Heart right ventricle (tissue), 16 donors: ENCODE measurements at regions not wholly inside any gene's neighbourhood (a gene's known extent, or its start where the extent isn't known, plus 50 kb on each side); places are given as distances from the start of the nearest gene placed in this dataset.
A peak's percentile ranks its signal among the peaks of the same experiment; 100 is the strongest.

Source experiments
- ATAC-seq, 8 donors: fragments of 200-7000 bp; cut with Tn5 transposase; one replicate each; pipeline ENCODE4 v1.9.1; 2020; ENCODE audit warnings: mild to moderate bottlenecking in 8 of 8, moderate library complexity in 8 of 8, moderate number of reproducible peaks in 1 of 8
- DNase-seq, 2 donors: peaks; one replicate each; pipeline ENCODE4 v3.0.0-alpha.2; 2020
- H3K27ac ChIP-seq, 10 donors: fragments of 200-600 bp; sonication (generic) in 2 of 10; one replicate each; pipeline versions ENCODE4 v1.5.0 to v1.8.0; 2020 to 2022; ENCODE audit warnings: mild to moderate bottlenecking in 3 of 10
- H3K27me3 ChIP-seq, 7 donors: fragments of 200-600 bp; one replicate each; pipeline ENCODE4 v1.8.0; 2021 to 2022; ENCODE audit warnings: mild to moderate bottlenecking in 2 of 7
- H3K36me3 ChIP-seq, 9 donors: fragments of 200-600 bp; sonication (generic) in 1 of 9; one replicate each; pipeline versions ENCODE4 v1.5.0 to v1.8.0; 2020 to 2022; ENCODE audit warnings: mild to moderate bottlenecking in 2 of 9
- H3K4me1 ChIP-seq, 9 donors: fragments of 200-600 bp; sonication (generic) in 1 of 9; one replicate each; pipeline versions ENCODE4 v1.5.0 to v1.8.0; 2020 to 2022; ENCODE audit warnings: mild to moderate bottlenecking in 4 of 9
- H3K4me3 ChIP-seq, 10 donors: fragments of 200-600 bp; sonication (generic) in 2 of 10; one replicate each; pipeline versions ENCODE4 v1.5.0 to v1.8.0; 2020 to 2022; ENCODE audit warnings: mild to moderate bottlenecking in 7 of 10, moderate library complexity in 2 of 10
- H3K9me3 ChIP-seq, 11 donors: fragments of 200-600 bp in 10 of 11; sonication (generic) in 2 of 11; one replicate each; pipeline versions ENCODE4 v1.5.0 to v1.8.0; 2013 to 2022; ENCODE audit warnings: mild to moderate bottlenecking in 2 of 11, control low read depth in 1 of 11, moderate library complexity in 1 of 11
- WGBS, 2 donors: extraction: QIAGEN DNeasy Blood & Tissue Kit; methylation state at CpG; one replicate each; pipeline ENCODE4 v1.1.7; 2013; ENCODE audit warnings: inconsistent platforms in 1 of 2; 5-methylcytosine and 5-hydroxymethylcytosine counted together
- intact Hi-C, 10 donors: fragments of 100-400 bp; cut with DNase I; formaldehyde crosslinking; loops; one replicate each; pipeline versions ENCODE4 v1.11.1 to v1.14.2; 2022
- TF ChIP-seq, protein P1 (sequence below), 9 donors: fragments of 200-600 bp; sonication (generic) in 2 of 9; IDR thresholded peaks; one replicate each; pipeline versions ENCODE4 v1.5.0 to v1.8.0; 2021 to 2022; ENCODE audit warnings: antibody characterized with exemption in 9 of 9, mild to moderate bottlenecking in 5 of 9, moderate library complexity in 1 of 9
- donor health status: Arrhythmogenic right ventricular cardiomyopathy.
- donor health status: ischemic (EF 13 %, LVEDD 7.1; RV severe dilation, severe dysfunction).
- donor health status: healthy with polysubstance abuse.
- donor health status: DM: no; HTN: yes; CAD: no.
- donor health status: DM: no; HTN: no; CAD: no.
- donor health status: ischemic (EF 25% LVEDD 6.9; RV normal size, moderate dysfunction).
- donor health status: ischemic (EF 25% LVEDD 5.7; RV mildly dilated, moderate dysfunction).
- donor health status: healthy.
- donor health status: DM: yes; HTN: yes; CAD: no.
- donor health status: Ischemic cardiomyopathy.
- donor health status: ischemic (EF 35%, LVEDD 5.7; RV mildly dilated, moderate dysfunction).
- donor health status: nonischemic (EF 11% LVEDD 7.7; RV severe dilation, severe dysfunction).
- donor health status: DM: yes; HTN: yes; CAD: no.
- donor health status: PGD.
- donor health status: ischemic (EF 29% LVEDD 5.4; RV normal size, mild dysfunction).
- donor health status: nonischemic (EF 23%, LVEDD 6.1; RV moderate dilation, normal function).

DNA sequence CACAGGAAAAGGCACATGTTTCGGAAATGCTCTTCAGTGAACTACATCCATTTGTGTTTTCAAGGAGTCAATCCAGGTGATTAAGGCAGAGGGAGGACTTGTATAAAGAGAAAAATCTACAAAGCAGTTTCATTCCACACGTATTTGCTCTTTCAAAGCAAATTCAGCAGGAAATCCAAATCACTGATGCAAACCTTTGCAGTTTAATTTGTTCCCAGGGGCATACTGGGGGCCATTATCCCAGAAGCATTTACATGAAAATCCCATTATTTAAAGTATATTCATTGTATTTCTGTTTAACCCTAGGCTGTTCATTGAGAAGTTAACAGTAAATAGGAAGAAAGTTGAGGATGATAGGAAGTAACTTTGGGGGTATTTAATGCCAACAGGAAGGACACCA lies 147.9 kb downstream of the PMP22 start:
- ATAC-seq (no peak), DNase-seq (no peak)
- intact Hi-C loops, result no loop called here
- Histone ChIP-seq H3K9me3 (peaks cover 0 to 24% (median 7%) of the 10 kb centered on the region in 11 donors), H3K4me1 (peaks cover 0 to 10% (median 3%) of the 10 kb centered on the region in 9 donors), H3K36me3 (no peaks in the 10 kb centered on the region), H3K27me3 (no peaks in the 10 kb centered on the region), H3K4me3 (no peak overlapping the region), H3K27ac (no peak overlapping the region)
- TF ChIP-seq, protein P1, sequence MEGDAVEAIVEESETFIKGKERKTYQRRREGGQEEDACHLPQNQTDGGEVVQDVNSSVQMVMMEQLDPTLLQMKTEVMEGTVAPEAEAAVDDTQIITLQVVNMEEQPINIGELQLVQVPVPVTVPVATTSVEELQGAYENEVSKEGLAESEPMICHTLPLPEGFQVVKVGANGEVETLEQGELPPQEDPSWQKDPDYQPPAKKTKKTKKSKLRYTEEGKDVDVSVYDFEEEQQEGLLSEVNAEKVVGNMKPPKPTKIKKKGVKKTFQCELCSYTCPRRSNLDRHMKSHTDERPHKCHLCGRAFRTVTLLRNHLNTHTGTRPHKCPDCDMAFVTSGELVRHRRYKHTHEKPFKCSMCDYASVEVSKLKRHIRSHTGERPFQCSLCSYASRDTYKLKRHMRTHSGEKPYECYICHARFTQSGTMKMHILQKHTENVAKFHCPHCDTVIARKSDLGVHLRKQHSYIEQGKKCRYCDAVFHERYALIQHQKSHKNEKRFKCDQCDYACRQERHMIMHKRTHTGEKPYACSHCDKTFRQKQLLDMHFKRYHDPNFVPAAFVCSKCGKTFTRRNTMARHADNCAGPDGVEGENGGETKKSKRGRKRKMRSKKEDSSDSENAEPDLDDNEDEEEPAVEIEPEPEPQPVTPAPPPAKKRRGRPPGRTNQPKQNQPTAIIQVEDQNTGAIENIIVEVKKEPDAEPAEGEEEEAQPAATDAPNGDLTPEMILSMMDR (IDR thresholded peaks at IDR 0.05), result no peak
- WGBS, 2 donors, result 62 to 81% methylated on average over 2 of the region's 2 CpGs

- intact Hi-C loops, result no loop called here
- H3K4me3 ChIP-seq, result no peak overlapping the region
- no peaks in the 10 kb centered on the region for H3K36me3 ChIP-seq
- ATAC-seq (peak in 6 of 8 donors; percentile 52 to 85 (median 78)), DNase-seq (no peak)
- WGBS, 2 donors, result 57 to 58% methylated on average over 13 of the region's 13 CpGs
- TF ChIP-seq, protein P1 (IDR thresholded peaks at IDR 0.05), result no peak
- peaks cover 0 to 24% (median 7%) of the 10 kb centered on the region in 11 donors for H3K9me3 ChIP-seq
- peak overlapping the region in 9 of 10 donors; percentile 9 to 70 (median 56) for H3K27ac ChIP-seq
- H3K27me3 ChIP-seq, result no peaks in the 10 kb centered on the region
- peaks cover 0 to 17% (median 5%) of the 10 kb centered on the region in 9 donors for H3K4me1 ChIP-seq
Observed at GRCh38 chr17:15112846-15113617, 152.1 kb downstream of the PMP22 start.

DNA sequence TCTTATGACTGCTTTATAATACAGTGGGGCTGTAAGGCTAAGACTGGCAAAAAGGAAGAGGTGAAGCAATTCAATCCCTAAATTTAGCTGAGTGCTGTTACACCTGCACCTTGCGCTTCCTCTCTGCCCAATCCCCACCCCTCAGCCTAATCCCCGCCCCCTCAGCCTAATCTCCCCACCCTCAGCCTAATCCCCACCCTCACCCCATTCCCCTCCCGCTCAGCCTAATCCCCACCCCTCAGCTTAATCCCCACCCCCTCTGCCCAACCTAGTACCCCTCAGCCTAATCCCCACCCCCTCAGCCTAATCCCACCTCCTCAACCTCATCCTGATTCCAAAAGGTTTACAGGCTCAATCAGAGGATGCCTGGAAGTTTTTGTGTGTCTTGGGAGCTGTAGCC lies 155.5 kb downstream of the PMP22 start:
- H3K27me3 ChIP-seq, result no peaks in the 10 kb centered on the region

GRCh38 chr17:15108992-15109391 lies 156.1 kb downstream of the PMP22 start:
- Histone ChIP-seq H3K27me3 (no peaks in the 10 kb centered on the region), H3K4me3 (no peak overlapping the region), H3K9me3 (no peaks in the 10 kb centered on the region), H3K27ac (no peak overlapping the region), H3K4me1 (peaks cover 0 to 20% (median 5%) of the 10 kb centered on the region in 9 donors), H3K36me3 (no peaks in the 10 kb centered on the region)
- DNase-seq (no peak), ATAC-seq (no peak)
- WGBS, 2 donors, result 49 to 61% methylated on average over 3 of the region's 3 CpGs
- intact Hi-C loops, result no loop called here
- TF ChIP-seq, protein P1 (IDR thresholded peaks at IDR 0.05), result no peak

More for the DNA sequence above, 155.5 kb downstream of the PMP22 start:
- no peak overlapping the region for H3K27ac ChIP-seq
- intact Hi-C loops, result no loop called here
- no peaks in the 10 kb centered on the region for H3K36me3 ChIP-seq
- H3K4me1 ChIP-seq, result peaks cover 0 to 17% (median 5%) of the 10 kb centered on the region in 9 donors
- TF ChIP-seq, protein P1 (IDR thresholded peaks at IDR 0.05), result no peak
- no peaks in the 10 kb centered on the region for H3K9me3 ChIP-seq
- DNase-seq (no peak), ATAC-seq (peak in 1 of 8 donors; percentile 20)
- 57 to 78% methylated on average over 3 of the region's 3 CpGs for WGBS, 2 donors
- H3K4me3 ChIP-seq, result no peak overlapping the region
